H9 (cell line): ENCODE measurements at regions not wholly inside any gene's neighbourhood (a gene's known extent, or its start where the extent isn't known, plus 50 kb on each side); places are given as distances from the start of the nearest gene placed in this dataset.

ENCODE experiments used
- DNase-seq: peaks from one replicate; pipeline ENCODE4 v3.0.0-alpha.2; 2017
- H2AFZ ChIP-seq: one replicate; pipeline ENCODE4 v1.6.1; 2013; ENCODE audit warnings: mild to moderate bottlenecking, low read length, control low read depth, moderate library complexity
- H2AK5ac ChIP-seq: 2 replicates; pipeline ENCODE4 v1.6.1; 2013; ENCODE audit warnings: low read length, control low read depth, mixed read lengths; ENCODE audit not compliant: insufficient read length
- H2BK120ac ChIP-seq: one replicate; pipeline ENCODE4 v1.6.1; 2013; ENCODE audit warnings: low read depth, mild to moderate bottlenecking, low read length, control low read depth, inconsistent platforms; ENCODE audit not compliant: poor library complexity, severe bottlenecking
- H2BK12ac ChIP-seq: 2 replicates; pipeline ENCODE4 v1.6.1; 2013; ENCODE audit warnings: low read length, control low read depth, mixed read lengths, low read depth; ENCODE audit not compliant: insufficient read length
- H2BK15ac ChIP-seq: 2 replicates; pipeline ENCODE4 v1.6.1; 2013; ENCODE audit warnings: low read depth, low read length, control low read depth
- H2BK20ac ChIP-seq: one replicate; pipeline ENCODE4 v1.6.1; 2013; ENCODE audit warnings: low read depth, mild to moderate bottlenecking, low read length, control low read depth, inconsistent platforms; ENCODE audit not compliant: poor library complexity, severe bottlenecking
- H2BK5ac ChIP-seq: 2 replicates; pipeline ENCODE4 v1.6.1; 2013; ENCODE audit warnings: low read length, control low read depth, mixed read lengths; ENCODE audit not compliant: insufficient read length
- H3K14ac ChIP-seq: 2 replicates; pipeline ENCODE4 v1.6.1; 2013; ENCODE audit warnings: low read length, control low read depth; ENCODE audit not compliant: insufficient read depth
- H3K18ac ChIP-seq: 2 replicates; pipeline ENCODE4 v1.6.1; 2013; ENCODE audit warnings: low read depth, mild to moderate bottlenecking, mixed read lengths, low read length, control low read depth; ENCODE audit not compliant: insufficient read length
- H3K23ac ChIP-seq: 2 replicates; pipeline ENCODE4 v1.6.1; 2013; ENCODE audit warnings: low read length, control low read depth, mixed read lengths, low read depth; ENCODE audit not compliant: insufficient read length
- H3K23me2 ChIP-seq: 2 replicates; pipeline ENCODE4 v1.6.1; 2013; ENCODE audit warnings: low read depth, mild to moderate bottlenecking, mixed read lengths, low read length, control low read depth; ENCODE audit not compliant: insufficient read length, poor library complexity, severe bottlenecking
- H3K27ac ChIP-seq: 2 replicates; pipeline ENCODE4 v1.5.1; 2013; ENCODE audit warnings: low read length, control low read depth, mixed read lengths, low read depth; ENCODE audit not compliant: insufficient read length
- H3K27me3 ChIP-seq: 2 replicates; pipeline ENCODE4 v1.6.1; 2013; ENCODE audit warnings: low read length, control low read depth, inconsistent platforms; ENCODE audit not compliant: insufficient read depth
- H3K4ac ChIP-seq: 2 replicates; pipeline ENCODE4 v1.6.1; 2013; ENCODE audit warnings: low read depth, mild to moderate bottlenecking, control low read depth, inconsistent platforms, low read length, moderate library complexity
- H3K4me1 ChIP-seq: 2 replicates; pipeline ENCODE4 v1.6.1; 2013; ENCODE audit warnings: low read length, control low read depth, inconsistent platforms; ENCODE audit not compliant: insufficient read depth
- H3K4me2 ChIP-seq: 2 replicates; pipeline ENCODE4 v1.6.1; 2013; ENCODE audit warnings: low read length, control low read depth, mixed read lengths; ENCODE audit not compliant: insufficient read length, insufficient read depth
- H3K56ac ChIP-seq: 2 replicates; pipeline ENCODE4 v1.6.1; 2013; ENCODE audit warnings: low read depth, mild to moderate bottlenecking, mixed read lengths, low read length, control low read depth; ENCODE audit not compliant: insufficient read length
- H3K79me1 ChIP-seq: 2 replicates; pipeline ENCODE4 v1.6.1; 2013; ENCODE audit warnings: low read depth, mild to moderate bottlenecking, moderate library complexity, low read length, control low read depth, inconsistent platforms; ENCODE audit not compliant: insufficient read depth, poor library complexity, severe bottlenecking
- H3K79me2 ChIP-seq: 2 replicates; pipeline ENCODE4 v1.6.1; 2013; ENCODE audit warnings: low read length, control low read depth, inconsistent platforms; ENCODE audit not compliant: insufficient read depth
- H3K9ac ChIP-seq: 2 replicates; pipeline ENCODE4 v1.6.1; 2013; ENCODE audit warnings: low read length, control low read depth, mixed read lengths; ENCODE audit not compliant: insufficient read length; ENCODE audit errors: extremely low read depth
- H3K9me3 ChIP-seq: one replicate; pipeline ENCODE4 v1.6.1; 2013; ENCODE audit warnings: low read depth, low read length, inconsistent platforms; ENCODE audit not compliant: control insufficient read depth
- H3T11ph ChIP-seq: one replicate; pipeline ENCODE4 v1.6.1; 2013; ENCODE audit warnings: mild to moderate bottlenecking, low read length, control low read depth, inconsistent platforms
- H4K20me1 ChIP-seq: one replicate; pipeline ENCODE4 v1.6.1; 2013; ENCODE audit not compliant: control insufficient read depth, insufficient read length, insufficient read depth
- H4K5ac ChIP-seq: 2 replicates; pipeline ENCODE4 v1.6.1; 2013; ENCODE audit warnings: low read depth, mild to moderate bottlenecking, mixed read lengths, low read length, control low read depth; ENCODE audit not compliant: insufficient read length
- H4K8ac ChIP-seq: replicated peaks from 2 replicates; pipeline ENCODE4 v1.6.1; 2013; ENCODE audit warnings: low read length, control low read depth, mixed read lengths, low read depth; ENCODE audit not compliant: insufficient read length
- H4K91ac ChIP-seq: 2 replicates; pipeline ENCODE4 v1.6.1; 2013; ENCODE audit warnings: low read depth, mild to moderate bottlenecking, moderate library complexity, mixed read lengths, low read length, control low read depth; ENCODE audit not compliant: insufficient read length
- H3K27ac Mint-ChIP-seq, 3 experiments: 2 replicates in 2 of 3; 3 replicates in 1 of 3; pipeline ENCODE4 v1.8.0; 2020 to 2021; ENCODE audit warnings: mixed read lengths in 3 of 3, mild to moderate bottlenecking in 1 of 3, moderate library complexity in 1 of 3
- H3K27me3 Mint-ChIP-seq: 2 replicates; pipeline ENCODE4 v1.8.0; 2021; ENCODE audit warnings: low read depth, mild to moderate bottlenecking, moderate library complexity, mixed read lengths
- H3K36me3 Mint-ChIP-seq, 3 experiments: 2 replicates in 2 of 3; 3 replicates in 1 of 3; pipeline ENCODE4 v1.8.0; 2020 to 2021; ENCODE audit warnings: low read depth in 3 of 3, mixed read lengths in 3 of 3; ENCODE audit not compliant: insufficient read depth in 1 of 3
- H3K4me1 Mint-ChIP-seq, 2 experiments: 2 replicates each; pipeline ENCODE4 v1.8.0; 2020; ENCODE audit warnings: mixed read lengths in 2 of 2
- H3K4me3 Mint-ChIP-seq, 2 experiments: 2 replicates in 1 of 2; 3 replicates in 1 of 2; pipeline ENCODE4 v1.8.0; 2020 to 2021; ENCODE audit warnings: mild to moderate bottlenecking in 2 of 2, mixed read lengths in 2 of 2, moderate library complexity in 1 of 2
- H3K9me3 Mint-ChIP-seq, 2 experiments: 2 replicates in 1 of 2; 3 replicates in 1 of 2; pipeline ENCODE4 v1.8.0; 2020; ENCODE audit warnings: mild to moderate bottlenecking in 2 of 2, mixed read lengths in 2 of 2, moderate library complexity in 1 of 2
- WGBS: extraction: QIAGEN DNeasy Blood & Tissue Kit; methylation state at CpG from one replicate; pipeline ENCODE4 v1.1.7; 2013; ENCODE audit warnings: missing lambda C conversion rate, low lambda C conversion rate, mixed read lengths; ENCODE audit not compliant: insufficient read length; ENCODE audit errors: extremely low coverage; 5-methylcytosine and 5-hydroxymethylcytosine counted together
- TF ChIP-seq, protein P1 (sequence below): fragments of 200-600 bp; sonication (generic); conservative IDR thresholded peaks from 3 replicates; pipeline ENCODE4 v1.8.0; 2021; ENCODE audit warnings: antibody characterized with exemption, mild to moderate bottlenecking

DNA sequence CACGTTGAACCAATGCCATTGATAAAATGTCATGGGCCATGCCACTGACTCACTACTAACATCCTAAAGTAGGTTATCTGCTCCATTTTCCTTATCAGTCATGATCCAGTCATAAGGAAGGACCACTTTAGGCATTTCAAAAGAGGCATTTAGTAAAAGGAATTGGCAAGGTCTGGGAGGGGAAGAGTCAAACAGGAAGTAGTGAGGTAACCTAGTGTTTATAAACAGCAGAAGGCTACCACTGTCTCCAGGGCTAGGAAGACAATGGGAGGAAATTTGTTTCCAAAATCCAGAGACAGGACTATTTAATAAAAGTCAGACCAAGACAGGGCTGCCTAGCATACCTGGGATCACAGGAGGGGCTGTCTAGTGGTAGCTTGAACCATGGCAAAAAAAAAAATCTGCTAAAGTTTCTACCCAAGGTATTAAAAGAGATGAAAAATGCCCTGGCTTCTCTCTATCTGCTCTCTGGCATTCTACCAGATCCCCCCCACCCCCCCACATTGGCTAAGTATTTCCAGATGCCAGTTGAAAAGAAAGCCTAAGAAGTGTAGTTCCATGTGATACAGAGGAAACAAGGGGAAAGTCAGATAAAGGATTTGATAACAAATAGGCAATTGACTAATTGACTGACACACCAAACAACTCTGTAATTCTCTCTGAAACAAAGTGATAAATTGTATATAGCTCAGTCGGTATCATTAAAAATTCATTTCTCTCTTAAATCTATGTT lies 50.4 kb upstream of the C11orf87 start:
- Histone ChIP-seq H3K4me2 (no peak overlapping the region), H2BK20ac (no peak overlapping the region), H2AK5ac (no peak overlapping the region), H4K5ac (no peak overlapping the region), H2AFZ (no peak overlapping the region), H3K14ac (no peak overlapping the region), H3K9me3 (no peaks in the 10 kb centered on the region), H3K9ac (no peak overlapping the region), H3K23ac (no peak overlapping the region), H3K79me2 (no peaks in the 10 kb centered on the region), H2BK5ac (no peak overlapping the region), H4K20me1 (no peaks in the 10 kb centered on the region), H2BK120ac (no peak overlapping the region), H3K4ac (no peak overlapping the region), H4K8ac (no peak overlapping the region), H3T11ph (no peak overlapping the region), H3K23me2 (no peaks in the 10 kb centered on the region), H3K27ac (no peak overlapping the region), H2BK15ac (no peak overlapping the region), H3K4me1 (no peaks in the 10 kb centered on the region), H3K56ac (no peak overlapping the region), H3K79me1 (no peaks in the 10 kb centered on the region), H2BK12ac (no peak overlapping the region), H4K91ac (no peak overlapping the region), H3K27me3 (no peaks in the 10 kb centered on the region), H3K18ac (no peak overlapping the region)
- no peak overlapping the region for H3K4me3 Mint-ChIP-seq
- WGBS: no CpG with 5 or more reads among the region's 2 CpGs
- no peaks in the 10 kb centered on the region for H3K27me3 Mint-ChIP-seq
- H3K4me1 Mint-ChIP-seq: no peaks in the 10 kb centered on the region
- TF ChIP-seq, protein P1, sequence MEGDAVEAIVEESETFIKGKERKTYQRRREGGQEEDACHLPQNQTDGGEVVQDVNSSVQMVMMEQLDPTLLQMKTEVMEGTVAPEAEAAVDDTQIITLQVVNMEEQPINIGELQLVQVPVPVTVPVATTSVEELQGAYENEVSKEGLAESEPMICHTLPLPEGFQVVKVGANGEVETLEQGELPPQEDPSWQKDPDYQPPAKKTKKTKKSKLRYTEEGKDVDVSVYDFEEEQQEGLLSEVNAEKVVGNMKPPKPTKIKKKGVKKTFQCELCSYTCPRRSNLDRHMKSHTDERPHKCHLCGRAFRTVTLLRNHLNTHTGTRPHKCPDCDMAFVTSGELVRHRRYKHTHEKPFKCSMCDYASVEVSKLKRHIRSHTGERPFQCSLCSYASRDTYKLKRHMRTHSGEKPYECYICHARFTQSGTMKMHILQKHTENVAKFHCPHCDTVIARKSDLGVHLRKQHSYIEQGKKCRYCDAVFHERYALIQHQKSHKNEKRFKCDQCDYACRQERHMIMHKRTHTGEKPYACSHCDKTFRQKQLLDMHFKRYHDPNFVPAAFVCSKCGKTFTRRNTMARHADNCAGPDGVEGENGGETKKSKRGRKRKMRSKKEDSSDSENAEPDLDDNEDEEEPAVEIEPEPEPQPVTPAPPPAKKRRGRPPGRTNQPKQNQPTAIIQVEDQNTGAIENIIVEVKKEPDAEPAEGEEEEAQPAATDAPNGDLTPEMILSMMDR: no peak
- DNase-seq: no peak
- H3K36me3 Mint-ChIP-seq: no peaks in the 10 kb centered on the region
- peaks cover 5 to 7% of the 10 kb centered on the region in 2 experiments; a peak in 4 of 5 replicates for H3K9me3 Mint-ChIP-seq
- H3K27ac Mint-ChIP-seq: no peak overlapping the region; a peak in 1 of 7 replicates
